ENCODE measurements at regions not wholly inside any gene's neighbourhood (a gene's known extent, or its start where the extent isn't known, plus 50 kb on each side); places are given as distances from the start of the nearest gene placed in this dataset.

- no peak for TF ChIP-seq CTCF (IDR thresholded peaks at IDR 0.05)
- TF ChIP-seq POLR2A (IDR thresholded peaks at IDR 0.05) = no peak
Measured at GRCh38 chr10:83144461-83144860, 994.8 kb upstream of the GHITM start.
